HEK293 (cell line): ENCODE measurements at regions not wholly inside any gene's neighbourhood (a gene's known extent, or its start where the extent isn't known, plus 50 kb on each side); places are given as distances from the start of the nearest gene placed in this dataset.

ENCODE experiments used
- CTCF ChIA-PET: fragments of 350-600 bp; formaldehyde crosslinking; extraction: SDS; loops from one replicate; lab custom pipeline; 2021; ENCODE audit warnings: antibody characterized with exemption; lab: Yijun Ruan, JAX
- POLR2A ChIA-PET: fragments of 300-600 bp; formaldehyde crosslinking; extraction: SDS; loops from one replicate; lab custom pipeline; 2020; ENCODE audit warnings: antibody characterized with exemption, inconsistent platforms; lab: Yijun Ruan, JAX
- H3K27ac ChIP-seq: fragments of 200-500 bp; sonication (Bioruptor generic); 2 replicates; pipeline ENCODE4 v1.5.1; 2014; ENCODE audit warnings: low read depth, low read length, control low read depth, inconsistent platforms; ENCODE audit errors: extremely low read depth
- H3K36me3 ChIP-seq, 2 experiments: fragments of 200-500 bp in 1 of 2; sonication (Bioruptor generic) in 1 of 2; 1 replicate in 1 of 2; 2 replicates in 1 of 2; pipeline ENCODE4 v1.5.1; 2014 to 2017; ENCODE audit warnings: inconsistent platforms in 2 of 2, low read length in 2 of 2; ENCODE audit not compliant: control insufficient read depth in 2 of 2, insufficient read depth in 1 of 2
- H3K4me1 ChIP-seq: fragments of 200-500 bp; sonication (Bioruptor generic); 2 replicates; pipeline ENCODE4 v1.5.1; 2014; ENCODE audit warnings: mild to moderate bottlenecking, low read length, inconsistent platforms; ENCODE audit not compliant: control insufficient read depth, insufficient read depth
- H3K4me3 ChIP-seq: 2 replicates; pipeline ENCODE4 v1.5.1; 2011; ENCODE audit warnings: low read depth, mild to moderate bottlenecking, control low read depth, low read length, moderate library complexity
- H3K9me3 ChIP-seq: fragments of 200-500 bp; sonication (Bioruptor generic); 2 replicates; pipeline ENCODE4 v1.5.1; 2014; ENCODE audit warnings: low read depth, low read length, inconsistent platforms; ENCODE audit not compliant: control insufficient read depth, insufficient read depth
- BCL11B ChIP-seq: fragments of 450-650 bp; formaldehyde crosslinking; IDR thresholded peaks from 2 replicates; pipeline ENCODE4 v1.5.1; 2016; ENCODE audit warnings: low read depth, missing biosample characterization, missing genetic modification characterization
- KLF10 ChIP-seq: fragments of 450-650 bp; IDR thresholded peaks from 2 replicates; pipeline ENCODE4 v1.5.1; 2018; ENCODE audit warnings: missing biosample characterization, mild to moderate bottlenecking, missing genetic modification characterization
- KLF7 ChIP-seq: fragments of 450-650 bp; formaldehyde crosslinking; IDR thresholded peaks from 2 replicates; pipeline ENCODE4 v1.5.1; 2016; ENCODE audit warnings: missing biosample characterization, missing genetic modification characterization, borderline replicate concordance
- MYNN ChIP-seq: fragments of 450-650 bp; formaldehyde crosslinking; IDR thresholded peaks from 2 replicates; pipeline ENCODE4 v1.5.1; 2016; ENCODE audit warnings: missing biosample characterization, missing genetic modification characterization, borderline replicate concordance
- REPIN1 ChIP-seq: fragments of 450-650 bp; formaldehyde crosslinking; IDR thresholded peaks from 2 replicates; pipeline ENCODE4 v1.5.1; 2017; ENCODE audit warnings: missing biosample characterization, missing genetic modification characterization, low read depth
- SP7 ChIP-seq: fragments of 450-650 bp; formaldehyde crosslinking; IDR thresholded peaks from 2 replicates; pipeline ENCODE4 v1.5.1; 2016; ENCODE audit warnings: missing biosample characterization, missing genetic modification characterization
- TCF7L2 ChIP-seq: IDR thresholded peaks from 2 replicates; pipeline ENCODE4 v1.6.1; 2011; ENCODE audit warnings: low read depth, mild to moderate bottlenecking, inconsistent platforms, low read length, moderate library complexity, borderline replicate concordance
- YY1 ChIP-seq: fragments of 450-650 bp; formaldehyde crosslinking; IDR thresholded peaks from 2 replicates; pipeline ENCODE4 v1.5.1; 2018; ENCODE audit warnings: missing biosample characterization, missing genetic modification characterization
- ZBTB7A ChIP-seq: fragments of 450-650 bp; formaldehyde crosslinking; IDR thresholded peaks from 2 replicates; pipeline ENCODE4 v1.5.1; 2016; ENCODE audit warnings: low read depth, missing biosample characterization, missing genetic modification characterization
- ZFP3 ChIP-seq: fragments of 450-650 bp; formaldehyde crosslinking; IDR thresholded peaks from 2 replicates; pipeline ENCODE4 v1.5.1; 2016; ENCODE audit warnings: low read depth, missing biosample characterization, missing genetic modification characterization
- ZFP41 ChIP-seq: fragments of 450-650 bp; formaldehyde crosslinking; IDR thresholded peaks from 2 replicates; pipeline ENCODE4 v1.5.1; 2016; ENCODE audit warnings: missing biosample characterization, missing genetic modification characterization, borderline replicate concordance
- ZNF157 ChIP-seq: fragments of 450-650 bp; formaldehyde crosslinking; IDR thresholded peaks from 2 replicates; pipeline ENCODE4 v1.5.1; 2016; ENCODE audit warnings: missing biosample characterization, missing genetic modification characterization
- ZNF202 ChIP-seq: fragments of 450-650 bp; formaldehyde crosslinking; IDR thresholded peaks from 2 replicates; pipeline ENCODE4 v1.5.1; 2016; ENCODE audit warnings: missing biosample characterization, missing genetic modification characterization, borderline replicate concordance
- ZNF24 ChIP-seq: fragments of 450-650 bp; formaldehyde crosslinking; IDR thresholded peaks from 2 replicates; pipeline ENCODE4 v1.5.1; 2016; ENCODE audit warnings: missing biosample characterization, missing genetic modification characterization
- ZNF266 ChIP-seq: fragments of 450-650 bp; formaldehyde crosslinking; IDR thresholded peaks from 2 replicates; pipeline ENCODE4 v1.5.1; 2016; ENCODE audit warnings: missing biosample characterization, missing genetic modification characterization, low read depth
- ZNF311 ChIP-seq: fragments of 450-650 bp; formaldehyde crosslinking; IDR thresholded peaks from 2 replicates; pipeline ENCODE4 v1.5.1; 2017; ENCODE audit warnings: missing biosample characterization, missing genetic modification characterization, borderline replicate concordance
- ZNF350 ChIP-seq: fragments of 450-650 bp; formaldehyde crosslinking; IDR thresholded peaks from 2 replicates; pipeline ENCODE4 v1.5.0; 2017; ENCODE audit warnings: missing biosample characterization, mild to moderate bottlenecking, missing genetic modification characterization
- ZNF391 ChIP-seq: fragments of 450-650 bp; formaldehyde crosslinking; IDR thresholded peaks from 2 replicates; pipeline ENCODE4 v1.5.1; 2016; ENCODE audit warnings: low read depth, missing biosample characterization, missing genetic modification characterization, borderline replicate concordance
- ZNF426 ChIP-seq: fragments of 450-650 bp; formaldehyde crosslinking; IDR thresholded peaks from 2 replicates; pipeline ENCODE4 v1.5.1; 2017; ENCODE audit warnings: missing biosample characterization, missing genetic modification characterization, mild to moderate bottlenecking, inconsistent platforms, moderate library complexity
- ZNF521 ChIP-seq: fragments of 450-650 bp; formaldehyde crosslinking; IDR thresholded peaks from 2 replicates; pipeline ENCODE4 v1.5.1; 2017; ENCODE audit warnings: missing biosample characterization, mild to moderate bottlenecking, missing genetic modification characterization
- ZNF544 ChIP-seq: fragments of 450-650 bp; formaldehyde crosslinking; IDR thresholded peaks from 2 replicates; pipeline ENCODE4 v1.5.0; 2017; ENCODE audit warnings: missing biosample characterization, missing genetic modification characterization
- ZNF560 ChIP-seq: fragments of 450-650 bp; formaldehyde crosslinking; IDR thresholded peaks from 2 replicates; pipeline ENCODE4 v1.5.1; 2017; ENCODE audit warnings: missing biosample characterization, missing genetic modification characterization, borderline replicate concordance
- ZNF623 ChIP-seq: fragments of 450-650 bp; formaldehyde crosslinking; IDR thresholded peaks from 2 replicates; pipeline ENCODE4 v1.5.1; 2016; ENCODE audit warnings: missing biosample characterization, missing genetic modification characterization
- ZNF626 ChIP-seq: fragments of 450-650 bp; sonication (Bioruptor Pico); formaldehyde crosslinking; IDR thresholded peaks from 2 replicates; pipeline ENCODE4 v1.5.1; 2018; ENCODE audit warnings: missing biosample characterization, missing genetic modification characterization, inconsistent platforms
- ZNF776 ChIP-seq: fragments of 450-650 bp; formaldehyde crosslinking; IDR thresholded peaks from 2 replicates; pipeline ENCODE4 v1.5.0; 2017; ENCODE audit warnings: missing biosample characterization, missing genetic modification characterization, borderline replicate concordance
- ZNF837 ChIP-seq: fragments of 450-650 bp; formaldehyde crosslinking; IDR thresholded peaks from 2 replicates; pipeline ENCODE4 v1.5.1; 2016; ENCODE audit warnings: missing biosample characterization, missing genetic modification characterization
- TF ChIP-seq, protein P1 (sequence below): fragments of 450-650 bp; formaldehyde crosslinking; conservative IDR thresholded peaks from 2 replicates; pipeline ENCODE4 v1.5.1; 2016; ENCODE audit warnings: low read depth, missing biosample characterization, missing genetic modification characterization
- TF ChIP-seq, protein P2 (sequence below): fragments of 450-650 bp; formaldehyde crosslinking; optimal IDR thresholded peaks from 2 replicates; pipeline ENCODE3; 2016; ENCODE audit warnings: missing biosample characterization, mild to moderate bottlenecking, missing genetic modification characterization
- TF ChIP-seq, protein P3 (sequence below): fragments of 450-650 bp; formaldehyde crosslinking; IDR thresholded peaks from 2 replicates; pipeline ENCODE4 v1.5.1; 2017; ENCODE audit warnings: missing biosample characterization, missing genetic modification characterization
- TF ChIP-seq, protein P4 (sequence below): fragments of 450-650 bp; formaldehyde crosslinking; IDR thresholded peaks from 2 replicates; pipeline ENCODE4 v1.5.1; 2016; ENCODE audit warnings: missing biosample characterization, missing genetic modification characterization
- TF ChIP-seq, protein P5 (sequence below): fragments of 450-650 bp; formaldehyde crosslinking; IDR thresholded peaks from 2 replicates; pipeline ENCODE4 v1.5.1; 2017; ENCODE audit warnings: missing biosample characterization, missing genetic modification characterization

DNA sequence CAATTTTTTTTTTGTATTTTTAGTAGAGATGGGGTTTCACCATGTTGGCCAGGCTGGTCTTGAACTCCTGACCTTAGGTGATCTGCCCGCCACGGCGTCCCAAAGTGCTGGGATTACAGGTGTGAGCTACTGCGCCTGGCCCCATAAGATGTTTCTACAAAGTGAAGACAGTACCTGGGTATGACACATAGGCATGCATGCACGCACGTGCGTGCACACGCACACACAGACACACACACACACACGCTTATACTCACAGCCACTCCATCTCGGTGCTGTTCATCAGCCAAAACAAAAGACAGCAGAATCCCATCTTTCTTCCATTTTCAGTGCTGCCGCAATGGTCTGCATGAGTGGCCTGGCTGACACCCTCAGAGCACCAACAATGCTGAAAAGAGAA lies 63.9 kb downstream of the VCPKMT start (continued):
- TF ChIP-seq, protein P1, sequence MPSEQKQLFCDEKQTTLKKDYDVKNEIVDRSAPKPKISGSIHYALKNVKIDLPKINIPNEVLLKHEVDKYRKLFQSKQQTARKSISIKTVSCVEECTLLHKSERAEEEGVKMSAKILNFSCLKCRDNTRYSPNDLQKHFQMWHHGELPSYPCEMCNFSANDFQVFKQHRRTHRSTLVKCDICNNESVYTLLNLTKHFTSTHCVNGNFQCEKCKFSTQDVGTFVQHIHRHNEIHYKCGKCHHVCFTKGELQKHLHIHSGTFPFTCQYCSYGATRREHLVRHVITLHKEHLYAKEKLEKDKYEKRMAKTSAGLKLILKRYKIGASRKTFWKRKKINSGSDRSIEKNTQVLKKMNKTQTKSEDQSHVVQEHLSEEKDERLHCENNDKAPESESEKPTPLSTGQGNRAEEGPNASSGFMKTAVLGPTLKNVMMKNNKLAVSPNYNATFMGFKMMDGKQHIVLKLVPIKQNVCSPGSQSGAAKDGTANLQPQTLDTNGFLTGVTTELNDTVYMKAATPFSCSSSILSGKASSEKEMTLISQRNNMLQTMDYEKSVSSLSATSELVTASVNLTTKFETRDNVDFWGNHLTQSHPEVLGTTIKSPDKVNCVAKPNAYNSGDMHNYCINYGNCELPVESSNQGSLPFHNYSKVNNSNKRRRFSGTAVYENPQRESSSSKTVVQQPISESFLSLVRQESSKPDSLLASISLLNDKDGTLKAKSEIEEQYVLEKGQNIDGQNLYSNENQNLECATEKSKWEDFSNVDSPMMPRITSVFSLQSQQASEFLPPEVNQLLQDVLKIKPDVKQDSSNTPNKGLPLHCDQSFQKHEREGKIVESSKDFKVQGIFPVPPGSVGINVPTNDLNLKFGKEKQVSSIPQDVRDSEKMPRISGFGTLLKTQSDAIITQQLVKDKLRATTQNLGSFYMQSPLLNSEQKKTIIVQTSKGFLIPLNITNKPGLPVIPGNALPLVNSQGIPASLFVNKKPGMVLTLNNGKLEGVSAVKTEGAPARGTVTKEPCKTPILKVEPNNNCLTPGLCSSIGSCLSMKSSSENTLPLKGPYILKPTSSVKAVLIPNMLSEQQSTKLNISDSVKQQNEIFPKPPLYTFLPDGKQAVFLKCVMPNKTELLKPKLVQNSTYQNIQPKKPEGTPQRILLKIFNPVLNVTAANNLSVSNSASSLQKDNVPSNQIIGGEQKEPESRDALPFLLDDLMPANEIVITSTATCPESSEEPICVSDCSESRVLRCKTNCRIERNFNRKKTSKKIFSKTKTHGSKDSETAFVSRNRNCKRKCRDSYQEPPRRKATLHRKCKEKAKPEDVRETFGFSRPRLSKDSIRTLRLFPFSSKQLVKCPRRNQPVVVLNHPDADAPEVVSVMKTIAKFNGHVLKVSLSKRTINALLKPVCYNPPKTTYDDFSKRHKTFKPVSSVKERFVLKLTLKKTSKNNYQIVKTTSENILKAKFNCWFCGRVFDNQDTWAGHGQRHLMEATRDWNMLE (tag by site-specific recombination) = no peak
- TF ChIP-seq, protein P2, sequence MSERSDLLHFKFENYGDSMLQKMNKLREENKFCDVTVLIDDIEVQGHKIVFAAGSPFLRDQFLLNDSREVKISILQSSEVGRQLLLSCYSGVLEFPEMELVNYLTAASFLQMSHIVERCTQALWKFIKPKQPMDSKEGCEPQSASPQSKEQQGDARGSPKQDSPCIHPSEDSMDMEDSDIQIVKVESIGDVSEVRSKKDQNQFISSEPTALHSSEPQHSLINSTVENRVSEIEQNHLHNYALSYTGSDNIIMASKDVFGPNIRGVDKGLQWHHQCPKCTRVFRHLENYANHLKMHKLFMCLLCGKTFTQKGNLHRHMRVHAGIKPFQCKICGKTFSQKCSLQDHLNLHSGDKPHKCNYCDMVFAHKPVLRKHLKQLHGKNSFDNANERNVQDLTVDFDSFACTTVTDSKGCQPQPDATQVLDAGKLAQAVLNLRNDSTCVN = no peak
- TF ChIP-seq ZBTB7A (tag by site-specific recombination) (no peak), KLF7 (tag by site-specific recombination) (no peak), REPIN1 (tag by site-specific recombination) (no peak), ZNF266 (tag by site-specific recombination) (no peak), ZFP3 (tag by site-specific recombination) (no peak)

DNA sequence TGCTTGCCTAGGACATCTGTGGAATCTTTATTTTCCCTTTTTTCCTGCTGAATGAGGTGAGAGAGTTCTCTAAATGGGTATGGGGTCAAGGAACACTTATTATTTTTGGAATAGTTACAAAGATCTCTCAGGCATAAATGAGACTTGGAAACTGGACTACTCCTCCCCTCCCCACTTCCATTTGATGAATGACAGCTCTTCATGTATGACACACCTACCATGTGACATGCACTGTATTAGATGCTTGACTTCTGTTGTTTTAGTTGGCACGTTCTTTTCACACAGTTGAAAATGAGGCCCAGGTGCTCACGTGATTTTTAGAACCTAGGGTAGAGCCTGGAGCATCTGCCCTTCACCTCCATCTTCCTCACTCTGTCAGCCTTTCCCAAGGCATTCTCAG lies 62.4 kb downstream of the VCPKMT start:
- CTCF ChIA-PET = no interaction called here

DNA sequence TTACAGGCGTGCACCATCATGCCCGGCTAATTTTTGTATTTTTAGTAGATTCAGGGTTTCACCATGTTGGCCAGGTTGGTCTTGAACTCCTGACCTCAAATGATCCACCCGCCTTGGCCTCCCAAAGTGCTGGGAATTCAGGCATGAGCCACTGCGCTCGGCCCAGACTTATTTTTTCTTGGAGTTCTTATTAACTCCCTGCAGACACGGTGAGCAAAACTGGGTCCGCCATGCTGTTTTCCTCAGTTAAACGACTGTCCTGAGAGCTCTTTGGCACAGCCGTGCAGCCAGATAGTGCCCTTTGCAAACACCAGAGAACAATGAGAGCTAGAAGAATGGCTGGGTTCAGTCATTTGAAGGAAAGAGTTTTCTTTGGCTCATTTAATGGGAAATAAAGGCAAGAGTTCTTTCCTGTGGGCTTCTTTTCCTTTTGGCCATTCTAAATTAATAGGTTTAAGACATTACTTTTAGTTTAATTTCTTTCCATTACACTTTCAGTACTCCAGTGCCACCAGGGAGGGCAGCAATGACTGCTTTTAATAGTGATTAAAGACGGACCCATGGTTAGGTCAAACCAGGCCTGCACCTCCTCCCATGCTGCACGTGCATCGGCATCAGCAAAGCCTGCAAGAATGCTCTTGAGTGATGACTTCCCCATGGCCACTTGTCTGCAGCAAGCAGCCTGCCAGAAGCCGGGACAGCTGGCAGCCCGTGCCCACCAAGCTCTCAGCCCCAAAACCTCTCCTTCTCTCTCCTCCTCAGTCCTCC lies 60.7 kb downstream of the VCPKMT start:
- Histone ChIP-seq H3K4me3 (no peak overlapping the region), H3K9me3 (no peaks in the 10 kb centered on the region), H3K4me1 (no peaks in the 10 kb centered on the region), H3K36me3 (no peaks in the 10 kb centered on the region), H3K27ac (no peak overlapping the region)
- ChIA-PET POLR2A (no interaction called here), CTCF (interaction anchor here (0.8 kb wide), 1 partner anchor 52 kb away, joined by 3 read pairs; no protein-coding TSS in a partner anchor)
- TF ChIP-seq ZNF311 (no peak), ZNF24 (tag by site-specific recombination) (no peak), ZNF837 (tag by site-specific recombination) (no peak), ZNF776 (no peak), ZFP41 (tag by site-specific recombination) (no peak), MYNN (tag by site-specific recombination) (no peak), REPIN1 (tag by site-specific recombination) (no peak), ZNF544 (tag by site-specific recombination) (no peak), ZFP3 (tag by site-specific recombination) (no peak), BCL11B (tag by site-specific recombination) (no peak)
- TF ChIP-seq, protein P3, sequence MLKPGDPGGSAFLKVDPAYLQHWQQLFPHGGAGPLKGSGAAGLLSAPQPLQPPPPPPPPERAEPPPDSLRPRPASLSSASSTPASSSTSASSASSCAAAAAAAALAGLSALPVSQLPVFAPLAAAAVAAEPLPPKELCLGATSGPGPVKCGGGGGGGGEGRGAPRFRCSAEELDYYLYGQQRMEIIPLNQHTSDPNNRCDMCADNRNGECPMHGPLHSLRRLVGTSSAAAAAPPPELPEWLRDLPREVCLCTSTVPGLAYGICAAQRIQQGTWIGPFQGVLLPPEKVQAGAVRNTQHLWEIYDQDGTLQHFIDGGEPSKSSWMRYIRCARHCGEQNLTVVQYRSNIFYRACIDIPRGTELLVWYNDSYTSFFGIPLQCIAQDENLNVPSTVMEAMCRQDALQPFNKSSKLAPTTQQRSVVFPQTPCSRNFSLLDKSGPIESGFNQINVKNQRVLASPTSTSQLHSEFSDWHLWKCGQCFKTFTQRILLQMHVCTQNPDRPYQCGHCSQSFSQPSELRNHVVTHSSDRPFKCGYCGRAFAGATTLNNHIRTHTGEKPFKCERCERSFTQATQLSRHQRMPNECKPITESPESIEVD (tag by site-specific recombination) = no peak
- TF ChIP-seq, protein P4, sequence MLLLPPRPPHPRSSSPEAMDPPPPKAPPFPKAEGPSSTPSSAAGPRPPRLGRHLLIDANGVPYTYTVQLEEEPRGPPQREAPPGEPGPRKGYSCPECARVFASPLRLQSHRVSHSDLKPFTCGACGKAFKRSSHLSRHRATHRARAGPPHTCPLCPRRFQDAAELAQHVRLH (tag by site-specific recombination) = no peak

More for the DNA sequence above, 62.4 kb downstream of the VCPKMT start:
- Histone ChIP-seq H3K36me3 (no peaks in the 10 kb centered on the region), H3K4me1 (no peaks in the 10 kb centered on the region), H3K27ac (no peak overlapping the region), H3K4me3 (no peak overlapping the region), H3K9me3 (no peaks in the 10 kb centered on the region)
- TF ChIP-seq ZNF521 (tag by site-specific recombination) (no peak), ZNF626 (tag by site-specific recombination) (no peak), TCF7L2 (no peak), ZNF350 (tag by site-specific recombination) (no peak), SP7 (tag by site-specific recombination) (no peak), ZNF157 (no peak), ZNF202 (tag by site-specific recombination) (no peak), KLF10 (tag by site-specific recombination) (no peak), ZNF391 (no peak), YY1 (no peak), ZNF560 (tag by site-specific recombination) (no peak), ZNF426 (tag by site-specific recombination) (no peak), ZNF623 (no peak)
- TF ChIP-seq, protein P5, sequence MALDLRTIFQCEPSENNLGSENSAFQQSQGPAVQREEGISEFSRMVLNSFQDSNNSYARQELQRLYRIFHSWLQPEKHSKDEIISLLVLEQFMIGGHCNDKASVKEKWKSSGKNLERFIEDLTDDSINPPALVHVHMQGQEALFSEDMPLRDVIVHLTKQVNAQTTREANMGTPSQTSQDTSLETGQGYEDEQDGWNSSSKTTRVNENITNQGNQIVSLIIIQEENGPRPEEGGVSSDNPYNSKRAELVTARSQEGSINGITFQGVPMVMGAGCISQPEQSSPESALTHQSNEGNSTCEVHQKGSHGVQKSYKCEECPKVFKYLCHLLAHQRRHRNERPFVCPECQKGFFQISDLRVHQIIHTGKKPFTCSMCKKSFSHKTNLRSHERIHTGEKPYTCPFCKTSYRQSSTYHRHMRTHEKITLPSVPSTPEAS = no peak
- POLR2A ChIA-PET = no interaction called here
